ENCODE measurements at regions not wholly inside any gene's neighbourhood (a gene's known extent, or its start where the extent isn't known, plus 50 kb on each side); places are given as distances from the start of the nearest gene placed in this dataset.

GRCh38 chr10:129140921-129141885 lies 325.8 kb upstream of the MGMT start:
- no peak for DNase-seq

GRCh38 chr10:129151281-129151680 lies 315.8 kb upstream of the MGMT start:
- no peak for DNase-seq

- DNase-seq, result no peak
Measured at GRCh38 chr10:129156406-129156805, 310.6 kb upstream of the MGMT start.

DNA sequence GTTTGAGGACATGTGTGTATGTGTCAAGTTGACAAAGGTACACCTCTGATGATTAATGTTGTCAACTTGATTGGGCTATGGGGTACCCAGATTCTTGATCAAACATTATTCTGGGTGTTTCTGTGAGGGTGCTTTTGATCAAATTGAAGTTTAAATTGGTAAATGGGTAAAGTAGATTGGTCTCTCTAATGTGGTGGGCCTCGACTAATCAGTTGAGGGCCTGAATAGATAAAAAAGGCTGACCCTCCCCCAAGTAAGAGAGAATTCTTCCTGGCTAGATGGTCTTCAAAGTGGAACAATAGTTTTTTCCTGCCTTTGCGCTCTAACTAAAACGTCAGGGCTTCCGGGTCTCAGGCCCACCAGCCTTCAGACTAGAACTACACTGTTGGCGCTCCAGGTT lies 309.9 kb upstream of the MGMT start:
- no peak for DNase-seq

GRCh38 chr10:129161150-129161549 lies 305.9 kb upstream of the MGMT start:
- DNase-seq, result no peak

DNA sequence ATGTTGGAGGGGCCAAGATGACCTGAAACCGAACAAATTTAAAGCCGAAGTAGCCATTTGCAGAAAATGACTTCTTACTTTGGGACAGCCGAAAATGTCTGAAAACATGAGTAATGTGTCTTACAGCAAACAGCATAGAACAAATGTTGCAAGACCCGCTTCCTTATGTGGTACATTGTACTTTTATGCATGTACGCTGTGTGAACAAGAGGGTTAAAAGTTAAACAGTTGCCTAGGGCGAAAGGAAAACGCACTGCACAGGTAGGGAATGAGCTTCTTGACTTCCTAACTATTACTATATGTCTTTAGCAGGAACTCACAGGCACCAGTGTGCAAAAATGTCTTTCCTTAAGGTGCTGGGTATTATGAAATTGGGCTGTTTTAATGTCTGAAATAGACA lies 303.5 kb upstream of the MGMT start:
- no peak for DNase-seq

DNA sequence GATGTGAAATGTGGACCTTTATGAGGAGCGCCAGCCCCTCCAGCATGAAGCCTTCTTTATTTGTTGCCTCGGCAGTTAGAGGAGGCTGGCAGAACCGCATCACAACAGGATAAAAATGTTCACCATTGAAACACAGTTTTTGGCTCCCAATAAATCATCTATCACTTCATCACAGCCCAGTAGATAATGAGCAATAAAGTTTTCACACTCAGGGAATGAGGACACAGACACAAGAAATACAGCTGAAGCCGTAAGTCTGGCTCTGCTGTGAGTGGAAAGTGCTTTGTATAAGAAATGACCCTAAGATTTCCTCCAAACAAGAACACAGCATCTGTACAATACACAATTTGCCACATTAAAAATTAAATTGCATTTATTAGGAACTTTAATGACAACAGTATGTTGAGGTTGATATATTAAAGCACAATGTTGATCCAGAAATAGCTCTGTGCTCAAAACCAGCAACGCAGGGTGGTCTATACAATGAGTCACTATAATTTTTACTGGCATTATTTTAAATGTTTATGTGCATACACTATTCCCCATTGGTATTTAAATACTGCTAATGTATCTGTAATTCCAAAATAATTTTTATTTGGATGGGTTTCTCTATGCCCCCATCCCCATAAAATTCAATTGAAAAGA lies 301.8 kb upstream of the MGMT start:
- no peak for DNase-seq

- DNase-seq, result no peak
Measured at GRCh38 chr10:129165770-129166169, 301.3 kb upstream of the MGMT start.

- no peak for DNase-seq
Measured at GRCh38 chr10:129168660-129169059, 298.4 kb upstream of the MGMT start.

- DNase-seq, result no peak
Measured at GRCh38 chr10:129169115-129169514, 297.9 kb upstream of the MGMT start.

- no peak for DNase-seq
Measured at GRCh38 chr10:129170812-129171211, 296.2 kb upstream of the MGMT start.

- no peak for DNase-seq
Measured at GRCh38 chr10:129171812-129172211, 295.2 kb upstream of the MGMT start.

- no peak for DNase-seq
Measured at GRCh38 chr10:129174232-129175014, 292.6 kb upstream of the MGMT start.

- peak; percentile 44 for DNase-seq
Measured at GRCh38 chr10:129179245-129179971, 287.6 kb upstream of the MGMT start.

GRCh38 chr10:129179972-129180678 lies 286.9 kb upstream of the MGMT start:
- no peak for DNase-seq

- peak; percentile 61 for DNase-seq
Measured at GRCh38 chr10:129184196-129184595, 282.8 kb upstream of the MGMT start.

DNA sequence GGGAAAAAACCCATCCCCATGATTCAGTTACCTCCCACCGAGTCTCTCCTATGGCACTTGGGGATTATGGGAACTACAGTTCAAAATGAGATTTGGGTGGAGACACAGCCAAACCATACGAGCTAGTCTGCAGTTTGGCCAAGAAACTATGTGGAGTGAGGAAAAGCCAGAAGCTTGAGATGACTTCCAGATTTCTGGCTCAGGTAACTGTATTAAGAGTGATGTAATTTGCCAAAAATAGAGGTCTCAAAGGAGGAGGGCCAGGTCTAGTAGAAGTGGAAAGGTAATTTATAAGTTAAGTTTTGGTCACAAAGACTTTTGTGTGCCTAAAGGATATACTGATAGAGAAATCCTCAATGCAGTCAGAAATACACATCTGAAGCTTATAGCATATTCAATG lies 279.7 kb upstream of the MGMT start:
- DNase-seq, result no peak

DNA sequence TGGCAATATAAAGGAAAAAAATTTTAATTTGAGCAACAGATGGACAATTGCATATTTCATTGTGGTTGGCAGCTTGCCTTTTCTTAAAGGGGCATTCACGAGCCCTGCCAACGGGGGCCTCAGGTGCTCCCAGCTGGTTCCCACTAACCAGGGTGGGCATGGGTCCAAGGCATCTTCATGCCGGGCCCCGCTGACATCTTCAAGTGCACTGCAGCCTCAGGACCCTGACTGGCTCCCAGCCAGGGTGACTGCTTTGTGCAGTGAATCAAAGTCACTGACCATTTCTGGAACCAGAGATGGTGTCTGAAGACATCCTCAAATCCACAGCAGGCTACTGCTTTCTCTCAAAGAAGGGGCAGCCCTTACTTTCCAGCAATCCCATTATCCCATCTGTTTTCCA lies 275.2 kb upstream of the MGMT start:
- no peak for DNase-seq

- peak; percentile 79 for DNase-seq
Measured at GRCh38 chr10:129192344-129193128, 274.5 kb upstream of the MGMT start.

DNA sequence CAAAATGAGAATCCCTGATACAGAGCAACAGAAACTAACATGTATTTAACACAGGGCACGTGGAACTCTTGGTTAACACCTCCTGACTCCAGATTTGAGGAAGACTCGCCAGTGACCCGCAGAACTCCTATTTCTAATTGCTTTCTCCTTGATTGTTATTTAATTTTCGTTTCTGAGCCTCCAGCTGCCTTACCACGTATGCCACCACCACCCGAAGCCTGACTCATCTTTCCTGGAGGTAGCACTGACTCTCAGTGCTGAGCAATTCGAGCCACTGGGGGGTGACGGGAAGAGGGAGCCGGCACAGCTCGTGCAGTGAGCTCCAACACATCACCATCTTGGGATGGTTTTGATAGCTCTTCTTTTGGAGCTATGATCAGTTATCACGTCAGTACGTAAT lies 273.9 kb upstream of the MGMT start:
- no peak for DNase-seq

DNA sequence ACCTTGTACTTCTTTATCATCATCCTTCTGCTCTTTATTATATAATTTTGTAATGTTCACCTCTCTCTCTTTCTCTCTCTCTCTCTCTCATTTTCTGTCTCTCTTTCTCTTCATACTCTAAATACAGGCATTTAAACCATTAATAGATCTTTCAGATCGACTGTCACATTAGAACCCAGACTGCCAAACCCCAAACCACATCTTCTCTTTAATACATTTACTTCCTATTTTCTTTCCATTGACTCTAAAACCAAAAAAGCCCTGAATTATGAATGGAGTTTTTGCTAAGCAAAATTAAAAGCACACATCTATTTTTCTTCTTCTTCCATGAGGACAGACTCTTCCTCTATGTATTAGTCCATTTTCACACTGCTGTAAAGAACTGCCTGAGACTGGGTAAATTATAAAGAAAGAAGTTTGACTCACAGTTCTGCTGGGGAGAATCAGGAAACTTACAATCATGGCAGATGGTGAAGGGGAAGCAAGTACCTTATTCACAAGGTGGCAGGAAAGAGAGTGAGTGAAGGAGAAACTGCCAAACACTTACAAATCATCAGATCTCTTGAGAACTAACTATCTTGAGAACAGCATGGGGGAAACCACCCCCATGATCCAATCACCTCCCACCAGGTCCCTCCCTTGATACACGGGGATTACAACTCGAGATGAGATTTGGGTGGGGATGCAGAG lies 272.7 kb upstream of the MGMT start:
- DNase-seq, result no peak

Data from left hindlimb (tissue), 1 donor.